ENCODE measurements at regions not wholly inside any gene's neighbourhood (a gene's known extent, or its start where the extent isn't known, plus 50 kb on each side); places are given as distances from the start of the nearest gene placed in this dataset.

DNA sequence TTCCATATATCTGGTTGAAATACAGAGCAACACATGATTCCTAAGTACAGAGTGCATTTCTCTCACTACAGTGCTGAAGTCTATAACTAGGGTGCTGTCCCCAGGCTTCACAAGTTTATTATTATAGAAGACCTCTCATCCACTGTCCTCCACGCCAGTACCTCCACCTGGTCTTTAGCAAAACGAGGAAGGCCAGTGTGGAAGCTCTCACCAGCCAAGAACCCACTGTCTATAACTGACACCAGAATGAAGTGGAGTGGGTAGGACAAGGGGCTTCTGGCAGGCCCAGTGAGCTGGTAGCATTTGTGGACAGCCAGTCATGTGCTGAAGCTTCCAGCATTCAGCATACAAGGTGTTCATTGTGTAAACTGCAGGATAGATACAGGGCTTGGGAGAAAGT lies 430.7 kb downstream of the GADD45G start:
- TF ChIP-seq POLR2A (IDR thresholded peaks at IDR 0.05; ENCODE audit: extremely low read depth, insufficient read length) (no peak), MYC (IDR thresholded peaks at IDR 0.05; ENCODE audit: low read depth, low read length) (no peak)
- TF ChIP-seq, protein P1, sequence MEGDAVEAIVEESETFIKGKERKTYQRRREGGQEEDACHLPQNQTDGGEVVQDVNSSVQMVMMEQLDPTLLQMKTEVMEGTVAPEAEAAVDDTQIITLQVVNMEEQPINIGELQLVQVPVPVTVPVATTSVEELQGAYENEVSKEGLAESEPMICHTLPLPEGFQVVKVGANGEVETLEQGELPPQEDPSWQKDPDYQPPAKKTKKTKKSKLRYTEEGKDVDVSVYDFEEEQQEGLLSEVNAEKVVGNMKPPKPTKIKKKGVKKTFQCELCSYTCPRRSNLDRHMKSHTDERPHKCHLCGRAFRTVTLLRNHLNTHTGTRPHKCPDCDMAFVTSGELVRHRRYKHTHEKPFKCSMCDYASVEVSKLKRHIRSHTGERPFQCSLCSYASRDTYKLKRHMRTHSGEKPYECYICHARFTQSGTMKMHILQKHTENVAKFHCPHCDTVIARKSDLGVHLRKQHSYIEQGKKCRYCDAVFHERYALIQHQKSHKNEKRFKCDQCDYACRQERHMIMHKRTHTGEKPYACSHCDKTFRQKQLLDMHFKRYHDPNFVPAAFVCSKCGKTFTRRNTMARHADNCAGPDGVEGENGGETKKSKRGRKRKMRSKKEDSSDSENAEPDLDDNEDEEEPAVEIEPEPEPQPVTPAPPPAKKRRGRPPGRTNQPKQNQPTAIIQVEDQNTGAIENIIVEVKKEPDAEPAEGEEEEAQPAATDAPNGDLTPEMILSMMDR (IDR thresholded peaks at IDR 0.05; ENCODE audit: low read depth, low read length): no peak
- TF ChIP-seq, protein P2, sequence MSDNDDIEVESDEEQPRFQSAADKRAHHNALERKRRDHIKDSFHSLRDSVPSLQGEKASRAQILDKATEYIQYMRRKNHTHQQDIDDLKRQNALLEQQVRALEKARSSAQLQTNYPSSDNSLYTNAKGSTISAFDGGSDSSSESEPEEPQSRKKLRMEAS (IDR thresholded peaks at IDR 0.05; ENCODE audit: low read depth, low read length): no peak
- no peak for DNase-seq (ENCODE audit: low read depth)
- no peak overlapping the region for H3K4me3 ChIP-seq (ENCODE audit: low read depth, low read length)

DNA sequence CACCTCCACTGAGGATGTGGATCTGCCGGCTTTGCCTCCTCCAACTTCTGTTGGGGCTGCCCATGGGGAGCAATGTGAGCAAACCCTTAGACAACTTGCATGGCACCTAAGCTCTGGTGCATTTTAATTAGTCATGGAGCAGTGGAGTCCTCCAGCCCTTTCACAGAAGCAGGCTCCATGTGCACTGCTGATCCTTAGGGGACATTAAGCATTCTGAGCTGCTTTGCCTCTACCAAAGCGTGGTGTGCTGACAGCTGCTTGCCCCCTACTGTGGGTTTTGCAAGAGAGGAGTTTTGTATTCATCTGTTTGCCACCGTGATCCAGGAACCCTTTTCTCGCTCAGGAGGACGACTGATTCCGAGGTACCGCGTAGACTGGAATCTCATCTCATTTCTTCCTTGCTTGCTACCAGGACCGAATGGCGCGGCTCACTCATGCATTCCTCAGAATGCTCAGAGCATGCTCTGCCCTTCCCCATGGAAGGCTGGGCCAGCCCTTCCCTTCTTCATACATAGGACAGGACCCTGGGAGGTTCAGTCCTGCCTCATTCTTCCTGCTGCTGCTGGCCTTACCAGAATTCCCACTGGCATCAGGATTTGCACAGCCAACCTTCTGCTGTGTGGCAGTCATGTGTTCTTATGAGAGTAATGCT lies 432.5 kb downstream of the GADD45G start:
- DNase-seq (ENCODE audit: low read depth): no peak
- TF ChIP-seq, protein P1 (IDR thresholded peaks at IDR 0.05; ENCODE audit: low read depth, low read length): no peak
- TF ChIP-seq POLR2A (IDR thresholded peaks at IDR 0.05; ENCODE audit: extremely low read depth, insufficient read length) (no peak), MYC (IDR thresholded peaks at IDR 0.05; ENCODE audit: low read depth, low read length) (no peak)
- TF ChIP-seq, protein P2 (IDR thresholded peaks at IDR 0.05; ENCODE audit: low read depth, low read length): no peak
- no peak overlapping the region for H3K4me3 ChIP-seq (ENCODE audit: low read depth, low read length)

DNA sequence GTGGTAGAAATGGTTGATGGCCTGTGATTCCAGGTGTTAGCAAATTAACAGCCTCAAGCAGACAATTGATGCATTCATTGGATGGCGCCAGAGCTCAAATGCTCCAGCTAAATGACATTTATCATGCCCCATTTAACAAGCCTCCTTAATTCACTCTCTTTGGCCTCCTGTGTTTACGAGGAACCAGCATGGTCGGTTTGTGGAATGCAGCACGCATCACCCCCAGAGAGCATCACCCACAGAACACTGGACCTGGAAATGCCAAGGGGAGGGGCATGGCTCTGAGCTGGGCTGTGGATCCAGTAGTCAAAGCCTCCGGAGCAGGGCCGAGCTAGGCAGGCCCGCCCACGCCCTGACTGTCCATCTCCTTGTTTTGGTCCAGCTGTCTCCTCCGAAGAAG lies 434.0 kb downstream of the GADD45G start:
- H3K4me3 ChIP-seq (ENCODE audit: low read depth, low read length): no peak overlapping the region
- TF ChIP-seq, protein P1 (IDR thresholded peaks at IDR 0.05; ENCODE audit: low read depth, low read length): no peak
- TF ChIP-seq, protein P2 (IDR thresholded peaks at IDR 0.05; ENCODE audit: low read depth, low read length): no peak
- DNase-seq (ENCODE audit: low read depth): no peak

DNA sequence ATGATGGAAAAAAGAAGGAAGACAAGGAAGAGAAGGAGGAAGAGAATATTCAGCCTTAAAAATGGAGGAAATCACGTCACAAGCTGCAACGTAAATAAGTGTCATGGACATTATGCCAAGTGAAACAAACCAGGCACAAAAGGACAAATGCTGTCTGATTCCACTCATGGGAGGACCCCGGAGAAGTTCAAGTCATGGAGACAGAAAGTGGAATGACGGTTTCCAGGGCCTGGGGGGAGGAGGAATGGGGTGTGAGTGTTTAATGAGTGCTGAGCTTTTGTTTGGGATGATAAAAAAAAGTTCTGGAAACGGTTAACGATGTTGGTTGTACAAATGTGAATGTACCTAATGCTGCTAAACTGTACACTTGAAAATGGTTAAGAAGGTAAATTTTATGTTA lies 439.5 kb downstream of the GADD45G start:
- DNase-seq (ENCODE audit: low read depth): no peak
- H3K4me3 ChIP-seq (ENCODE audit: low read depth, low read length): no peak overlapping the region
- no peak for TF ChIP-seq POLR2A (IDR thresholded peaks at IDR 0.05; ENCODE audit: extremely low read depth, insufficient read length)

DNA sequence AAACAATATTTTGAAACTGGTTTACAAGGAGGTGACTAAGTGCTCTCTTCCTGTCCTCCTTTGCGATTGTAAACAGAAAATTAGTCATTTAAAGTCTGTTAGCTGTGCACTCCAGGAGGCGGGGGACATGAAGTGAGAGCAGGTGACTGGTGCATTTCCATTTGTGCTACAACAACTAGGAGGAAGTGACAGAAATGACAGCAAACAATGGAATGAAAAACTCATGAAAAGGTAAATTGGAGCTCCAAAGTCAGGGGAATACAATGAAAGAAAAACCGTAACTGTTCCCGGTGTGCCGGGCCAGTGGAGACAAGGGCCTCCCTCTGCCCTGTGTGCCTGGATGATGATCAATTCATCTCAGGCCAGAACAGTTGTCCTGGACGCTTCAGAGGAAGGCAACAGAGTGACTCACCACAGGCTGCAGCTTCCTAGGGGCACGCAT lies 439.9 kb downstream of the GADD45G start:
- DNase-seq (ENCODE audit: low read depth): peak; percentile 66
- TF ChIP-seq, protein P1 (IDR thresholded peaks at IDR 0.05; ENCODE audit: low read depth, low read length): no peak
- TF ChIP-seq, protein P2 (IDR thresholded peaks at IDR 0.05; ENCODE audit: low read depth, low read length): no peak
- TF ChIP-seq MYC (IDR thresholded peaks at IDR 0.05; ENCODE audit: low read depth, low read length) (no peak), POLR2A (IDR thresholded peaks at IDR 0.05; ENCODE audit: extremely low read depth, insufficient read length) (no peak)
- H3K4me3 ChIP-seq (ENCODE audit: low read depth, low read length): no peak overlapping the region

DNA sequence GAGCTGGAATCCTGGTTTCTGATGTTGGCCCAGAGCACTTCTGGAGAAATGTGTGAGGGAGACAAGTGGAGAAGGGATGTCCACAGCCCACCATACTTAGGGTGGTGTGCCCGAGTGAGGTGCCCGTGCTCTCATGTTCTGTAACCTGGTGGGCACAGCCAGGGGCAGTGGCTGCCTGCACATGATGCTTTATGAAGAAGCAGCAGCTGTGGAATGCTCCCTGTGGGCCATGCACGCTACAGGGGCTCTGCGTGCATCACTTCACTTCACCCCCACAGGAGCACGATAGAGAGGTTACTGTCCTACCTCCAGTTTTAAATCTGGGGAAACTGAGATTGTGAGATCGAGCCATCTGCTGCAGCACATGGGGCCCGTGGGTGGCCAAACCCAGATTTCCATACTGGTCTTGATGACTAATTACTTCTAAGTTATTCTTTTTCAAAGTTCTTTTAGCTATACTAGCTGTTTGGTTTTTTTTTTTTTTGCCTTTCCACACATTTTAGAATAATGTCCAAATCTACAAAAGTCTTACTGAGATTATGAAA lies 441.6 kb downstream of the GADD45G start:
- TF ChIP-seq MYC (IDR thresholded peaks at IDR 0.05; ENCODE audit: low read depth, low read length): no peak
- TF ChIP-seq POLR2A (IDR thresholded peaks at IDR 0.05; ENCODE audit: extremely low read depth, insufficient read length): no peak
- TF ChIP-seq, protein P1 (IDR thresholded peaks at IDR 0.05; ENCODE audit: low read depth, low read length): no peak
- TF ChIP-seq, protein P2 (IDR thresholded peaks at IDR 0.05; ENCODE audit: low read depth, low read length): no peak
- no peak for DNase-seq (ENCODE audit: low read depth)
- H3K4me3 ChIP-seq (ENCODE audit: low read depth, low read length): no peak overlapping the region
